Right lobe of liver (tissue), 4 donors: ENCODE measurements at regions not wholly inside any gene's neighbourhood (a gene's known extent, or its start where the extent isn't known, plus 50 kb on each side); places are given as distances from the start of the nearest gene placed in this dataset.

Experiments
- CTCF ChIP-seq, 4 donors: fragments of 200-600 bp in 3 of 4; fragments of 450-650 bp in 1 of 4; IDR thresholded peaks; one replicate each; pipeline versions ENCODE4 v1.5.1 to v1.8.0; 2016 to 2022; ENCODE audit warnings: antibody characterized with exemption in 4 of 4, mild to moderate bottlenecking in 2 of 4
- POLR2A ChIP-seq: fragments of 450-650 bp; IDR thresholded peaks from one replicate; pipeline ENCODE4 v1.6.1; 2017; ENCODE audit warnings: antibody characterized with exemption, mild to moderate bottlenecking
- donor health status: DM: no; HTN: no; CAD: no.
- donor health status: DM: no; HTN: no; CAD: no.
- donor health status: DM: no; HTN: yes; CAD: no.

- TF ChIP-seq POLR2A (peak; percentile 30), CTCF (IDR thresholded peaks at IDR 0.05) (no peak)
Observed at GRCh38 chr20:40463171-40463570, 225.9 kb downstream of the MAFB start.
